ENCODE measurements at regions not wholly inside any gene's neighbourhood (a gene's known extent, or its start where the extent isn't known, plus 50 kb on each side); places are given as distances from the start of the nearest gene placed in this dataset.

GRCh38 chr5:111995701-111996100 is 238.7 kb upstream of the NREP start:
- no peaks in the 10 kb centered on the region for H3K4me1 Mint-ChIP-seq
- TF ChIP-seq, protein P1, sequence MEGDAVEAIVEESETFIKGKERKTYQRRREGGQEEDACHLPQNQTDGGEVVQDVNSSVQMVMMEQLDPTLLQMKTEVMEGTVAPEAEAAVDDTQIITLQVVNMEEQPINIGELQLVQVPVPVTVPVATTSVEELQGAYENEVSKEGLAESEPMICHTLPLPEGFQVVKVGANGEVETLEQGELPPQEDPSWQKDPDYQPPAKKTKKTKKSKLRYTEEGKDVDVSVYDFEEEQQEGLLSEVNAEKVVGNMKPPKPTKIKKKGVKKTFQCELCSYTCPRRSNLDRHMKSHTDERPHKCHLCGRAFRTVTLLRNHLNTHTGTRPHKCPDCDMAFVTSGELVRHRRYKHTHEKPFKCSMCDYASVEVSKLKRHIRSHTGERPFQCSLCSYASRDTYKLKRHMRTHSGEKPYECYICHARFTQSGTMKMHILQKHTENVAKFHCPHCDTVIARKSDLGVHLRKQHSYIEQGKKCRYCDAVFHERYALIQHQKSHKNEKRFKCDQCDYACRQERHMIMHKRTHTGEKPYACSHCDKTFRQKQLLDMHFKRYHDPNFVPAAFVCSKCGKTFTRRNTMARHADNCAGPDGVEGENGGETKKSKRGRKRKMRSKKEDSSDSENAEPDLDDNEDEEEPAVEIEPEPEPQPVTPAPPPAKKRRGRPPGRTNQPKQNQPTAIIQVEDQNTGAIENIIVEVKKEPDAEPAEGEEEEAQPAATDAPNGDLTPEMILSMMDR (conservative IDR thresholded peaks at IDR 0.05), result no peak
- H3K9me3 Mint-ChIP-seq, result peaks cover 14% of the 10 kb centered on the region
- H3K4me3 ChIP-seq (ENCODE audit: low read length), result no peak overlapping the region
- no peaks in the 10 kb centered on the region for H3K36me3 ChIP-seq (ENCODE audit: control insufficient read depth, insufficient read depth, low read length)
- H3K9me3 ChIP-seq (ENCODE audit: control insufficient read depth, low read length), result peaks cover 7% of the 10 kb centered on the region
- no peaks in the 10 kb centered on the region for H3K4me1 ChIP-seq (ENCODE audit: control insufficient read depth, insufficient read depth, low read length)
- H3K4me3 Mint-ChIP-seq, result no peak overlapping the region
- peaks cover 4% of the 10 kb centered on the region for H3K36me3 Mint-ChIP-seq (ENCODE audit: low read depth)
- no peak for DNase-seq
- 94% methylated on average over 3 of the region's 4 CpGs; no CpG with 5 or more reads in 1 of the 2 experiments for WGBS, 2 experiments (ENCODE audit: insufficient coverage in 1 of 2, insufficient read length in 1 of 2)
- no peaks in the 10 kb centered on the region for H3K27me3 Mint-ChIP-seq (ENCODE audit: insufficient read depth)
- no peak overlapping the region for H3K9ac ChIP-seq (ENCODE audit: extremely low read depth, low read length, poor library complexity, severe bottlenecking)
- no peak overlapping the region for H3K27ac Mint-ChIP-seq
- H3K27ac ChIP-seq (ENCODE audit: low read depth, low read length), result no peak overlapping the region
- H3K27me3 ChIP-seq (ENCODE audit: control insufficient read depth, insufficient read depth, low read length, poor library complexity, severe bottlenecking), result no peaks in the 10 kb centered on the region

DNA sequence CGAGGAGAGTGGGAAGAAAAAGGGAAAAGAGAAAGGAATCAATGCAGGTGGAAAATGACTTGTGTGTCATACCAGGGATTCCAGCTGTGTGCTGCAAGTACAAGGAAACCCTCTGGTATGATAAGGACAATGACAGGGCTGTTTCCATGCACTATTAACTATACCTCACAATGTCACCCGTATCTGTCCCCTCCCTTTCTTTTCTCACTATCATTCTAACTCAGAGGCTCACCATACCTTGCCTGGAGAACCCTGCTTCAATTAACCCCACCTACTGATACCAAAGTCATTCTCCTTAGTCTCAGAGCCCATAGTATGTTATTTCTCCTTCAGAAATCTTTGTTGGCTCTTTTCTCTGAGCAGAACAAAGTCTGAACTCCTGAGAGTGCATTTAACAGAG is 236.2 kb upstream of the NREP start:
- Mint-ChIP-seq H3K4me3 (no peak overlapping the region), H3K27me3 (ENCODE audit: insufficient read depth) (no peaks in the 10 kb centered on the region), H3K27ac (no peak overlapping the region), H3K4me1 (no peaks in the 10 kb centered on the region), H3K36me3 (ENCODE audit: low read depth) (peaks cover 4% of the 10 kb centered on the region), H3K9me3 (peaks cover 16% of the 10 kb centered on the region)
- Histone ChIP-seq H3K9me3 (ENCODE audit: control insufficient read depth, low read length) (peaks cover 7% of the 10 kb centered on the region), H3K4me3 (ENCODE audit: low read length) (no peak overlapping the region), H3K36me3 (ENCODE audit: control insufficient read depth, insufficient read depth, low read length) (no peaks in the 10 kb centered on the region), H3K27me3 (ENCODE audit: control insufficient read depth, insufficient read depth, low read length, poor library complexity, severe bottlenecking) (no peaks in the 10 kb centered on the region), H3K27ac (ENCODE audit: low read depth, low read length) (no peak overlapping the region), H3K9ac (ENCODE audit: extremely low read depth, low read length, poor library complexity, severe bottlenecking) (no peak overlapping the region), H3K4me1 (ENCODE audit: control insufficient read depth, insufficient read depth, low read length) (no peaks in the 10 kb centered on the region)
- DNase-seq, result no peak
- WGBS, 2 experiments (ENCODE audit: insufficient coverage in 1 of 2, insufficient read length in 1 of 2), result 87 to 93% methylated on average over 2 of the region's 2 CpGs
- TF ChIP-seq, protein P1 (conservative IDR thresholded peaks at IDR 0.05), result no peak

DNA sequence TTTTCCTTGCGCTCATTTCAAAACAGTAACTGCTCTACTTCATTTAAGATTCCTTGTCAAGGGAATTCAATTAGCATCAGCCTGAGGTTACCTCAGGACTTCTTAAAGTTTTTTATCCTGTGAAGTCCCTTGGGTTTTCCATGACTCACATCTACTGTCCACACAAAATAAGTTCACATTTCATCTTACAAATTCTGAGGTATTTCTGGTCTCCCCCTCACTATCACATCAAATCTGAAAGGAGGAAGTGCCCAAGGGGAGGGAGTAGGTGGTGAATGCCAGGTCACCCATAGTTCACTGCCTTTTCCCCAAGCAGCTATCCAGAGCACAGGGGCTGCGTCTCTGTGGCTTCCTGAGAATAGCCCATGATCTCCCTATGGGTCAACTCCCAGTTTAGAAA is 227.1 kb upstream of the NREP start:
- Histone ChIP-seq H3K9me3 (ENCODE audit: control insufficient read depth, low read length) (no peaks in the 10 kb centered on the region), H3K9ac (ENCODE audit: extremely low read depth, low read length, poor library complexity, severe bottlenecking) (no peak overlapping the region), H3K36me3 (ENCODE audit: control insufficient read depth, insufficient read depth, low read length) (no peaks in the 10 kb centered on the region), H3K4me3 (ENCODE audit: low read length) (no peak overlapping the region), H3K27ac (ENCODE audit: low read depth, low read length) (no peak overlapping the region), H3K27me3 (ENCODE audit: control insufficient read depth, insufficient read depth, low read length, poor library complexity, severe bottlenecking) (no peaks in the 10 kb centered on the region), H3K4me1 (ENCODE audit: control insufficient read depth, insufficient read depth, low read length) (no peaks in the 10 kb centered on the region)
- peak overlapping the region; percentile 14 for H3K27ac Mint-ChIP-seq
- peaks cover 9% of the 10 kb centered on the region for H3K9me3 Mint-ChIP-seq
- no peaks in the 10 kb centered on the region for H3K4me1 Mint-ChIP-seq
- no peaks in the 10 kb centered on the region for H3K36me3 Mint-ChIP-seq (ENCODE audit: low read depth)
- no peaks in the 10 kb centered on the region for H3K27me3 Mint-ChIP-seq (ENCODE audit: insufficient read depth)
- no peak for DNase-seq
- WGBS, 2 experiments (ENCODE audit: insufficient coverage in 1 of 2, insufficient read length in 1 of 2), result 92 to 100% methylated on average over 1 to 2 of the region's 2 CpGs
- TF ChIP-seq, protein P1 (conservative IDR thresholded peaks at IDR 0.05), result no peak
- H3K4me3 Mint-ChIP-seq, result no peak overlapping the region
